ENCODE measurements at regions not wholly inside any gene's neighbourhood (a gene's known extent, or its start where the extent isn't known, plus 50 kb on each side); places are given as distances from the start of the nearest gene placed in this dataset.

- TF ChIP-seq CTCF (IDR thresholded peaks at IDR 0.05) (no peak), EZH2 (IDR thresholded peaks at IDR 0.05; ENCODE audit: borderline replicate concordance, insufficient read depth, low read depth, low read length, poor library complexity, severe bottlenecking) (no peak)
These were observed 628.8 kb downstream of the SPRY1 start for GRCh38 chr4:124025428-124025827.

Measured in B cell (primary cell).